ENCODE measurements at regions not wholly inside any gene's neighbourhood (a gene's known extent, or its start where the extent isn't known, plus 50 kb on each side); places are given as distances from the start of the nearest gene placed in this dataset.

GRCh38 chr2:134782792-134783191 lies 55.6 kb upstream of the ACMSD start:
- TF ChIP-seq CTCF (IDR thresholded peaks at IDR 0.05) (no peak), ZFX (IDR thresholded peaks at IDR 0.05; ENCODE audit: borderline replicate concordance) (no peak)

Data from 22Rv1 (cell line).